HL-60/S4 treated with retinoic acid at 250 ng/mL for 4 days and 3 days (cell line): ENCODE measurements at regions not wholly inside any gene's neighbourhood (a gene's known extent, or its start where the extent isn't known, plus 50 kb on each side); places are given as distances from the start of the nearest gene placed in this dataset.

Source experiments
- in situ Hi-C: fragments of 300-500 bp; cut with MboI; formaldehyde crosslinking; loops from 2 replicates; pipeline ENCODE4 v1.7.0; 2022; ENCODE audit warnings: low sequenced_read_pairs

DNA sequence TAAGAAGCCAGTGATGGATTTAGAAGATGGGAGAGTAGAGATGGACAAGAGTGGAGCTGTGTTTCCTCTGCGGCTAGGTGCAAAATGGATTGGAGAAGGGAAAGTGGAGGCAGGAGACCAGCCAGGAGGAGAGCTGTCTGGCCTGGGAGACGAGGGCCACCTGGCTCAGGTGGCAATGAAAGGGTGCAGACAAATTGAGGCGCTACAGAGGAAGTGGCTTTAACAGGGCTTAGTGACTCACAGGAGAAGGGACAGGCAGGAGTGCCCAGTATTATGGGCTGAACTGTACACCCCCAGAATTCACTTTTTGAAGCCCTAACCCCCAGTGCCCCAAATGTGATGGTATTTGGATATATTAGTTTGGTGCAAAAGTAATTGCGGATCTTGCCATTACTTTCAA lies 65.6 kb upstream of the DUSP5 start:
- in situ Hi-C loops = no loop called here

DNA sequence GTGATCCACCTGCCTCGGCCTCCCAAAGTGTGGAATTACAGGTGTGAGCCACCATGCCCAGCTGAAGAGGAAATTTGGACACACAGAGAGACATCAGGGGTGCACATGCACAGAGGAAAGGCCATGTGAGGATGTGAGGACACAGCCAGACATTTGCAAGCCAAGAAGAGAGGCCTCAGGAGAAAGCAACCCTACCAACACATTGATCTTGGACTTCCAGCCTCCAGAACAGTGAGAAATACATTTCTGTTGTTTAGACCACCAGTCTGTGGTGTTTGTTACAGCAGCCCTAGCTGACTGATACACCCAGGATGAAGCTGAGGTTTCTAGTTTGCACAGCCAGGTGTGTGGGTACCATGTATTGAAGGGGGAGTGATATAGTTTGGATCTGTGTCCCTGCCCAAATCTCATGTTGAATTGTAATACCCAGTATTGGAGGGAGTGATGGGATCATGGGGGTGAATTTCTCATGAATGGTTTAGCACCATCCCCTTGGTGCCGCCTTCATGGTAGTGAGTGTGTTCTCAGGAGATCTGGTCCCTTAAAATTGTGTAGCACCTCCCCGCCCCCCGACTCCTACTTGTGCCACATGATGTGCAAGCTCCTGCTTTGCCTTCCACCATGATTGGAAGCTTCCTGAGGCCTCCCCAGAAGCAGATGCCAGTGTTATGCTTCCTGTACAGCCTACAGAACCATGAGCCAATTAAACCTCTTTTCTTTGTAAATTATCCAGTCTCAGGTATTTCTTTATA lies 64.7 kb upstream of the DUSP5 start:
- in situ Hi-C loops = no loop called here

DNA sequence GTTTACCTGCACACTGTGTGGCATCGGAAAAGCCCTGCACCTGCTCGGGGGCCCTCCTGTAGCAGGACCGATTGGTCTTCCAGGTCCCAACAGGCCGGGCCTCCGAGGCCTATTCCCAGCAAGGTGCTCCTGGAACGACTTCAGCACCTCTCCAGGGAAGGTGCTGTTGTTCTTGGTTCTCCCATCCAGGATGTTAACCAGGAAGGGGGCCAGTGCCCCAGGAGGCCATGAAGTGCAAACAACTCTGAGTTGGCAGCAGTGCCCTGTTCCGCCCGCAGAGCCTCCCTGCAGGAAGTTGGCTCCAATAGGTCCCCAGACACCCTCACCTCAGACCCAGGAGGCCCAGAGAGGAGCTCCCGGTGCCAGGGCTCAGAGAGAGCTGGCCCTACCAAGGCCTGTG lies 64.0 kb upstream of the DUSP5 start:
- in situ Hi-C loops = no loop called here

DNA sequence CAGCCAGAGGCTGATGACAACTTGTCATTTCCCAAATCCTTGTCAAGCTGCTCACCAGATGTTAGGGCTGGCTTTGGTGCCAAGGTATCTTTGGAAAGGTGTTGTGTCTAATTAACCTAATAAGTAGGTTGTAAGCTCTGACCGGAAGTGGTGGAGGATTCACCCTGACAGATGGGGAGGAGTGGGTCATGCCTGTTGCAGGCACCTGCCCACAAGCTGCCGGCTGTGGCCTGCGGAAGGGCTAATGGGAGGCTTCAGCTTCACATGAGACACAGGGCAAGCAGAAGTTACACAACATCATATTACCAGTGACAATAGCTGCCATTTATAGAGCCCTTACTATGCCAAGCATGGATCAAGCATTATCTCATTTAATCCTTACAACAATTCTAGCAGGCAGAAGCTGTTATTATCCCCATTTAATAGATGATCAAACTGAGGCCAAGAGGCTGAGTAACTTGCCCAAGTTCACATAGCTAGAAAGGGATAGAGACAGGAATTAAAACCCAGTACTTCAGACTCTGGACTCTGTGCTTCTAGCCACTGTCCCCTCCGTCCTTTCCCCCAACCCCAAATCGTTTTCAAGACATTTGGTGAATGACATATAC lies 63.1 kb upstream of the DUSP5 start:
- in situ Hi-C loops = no loop called here

DNA sequence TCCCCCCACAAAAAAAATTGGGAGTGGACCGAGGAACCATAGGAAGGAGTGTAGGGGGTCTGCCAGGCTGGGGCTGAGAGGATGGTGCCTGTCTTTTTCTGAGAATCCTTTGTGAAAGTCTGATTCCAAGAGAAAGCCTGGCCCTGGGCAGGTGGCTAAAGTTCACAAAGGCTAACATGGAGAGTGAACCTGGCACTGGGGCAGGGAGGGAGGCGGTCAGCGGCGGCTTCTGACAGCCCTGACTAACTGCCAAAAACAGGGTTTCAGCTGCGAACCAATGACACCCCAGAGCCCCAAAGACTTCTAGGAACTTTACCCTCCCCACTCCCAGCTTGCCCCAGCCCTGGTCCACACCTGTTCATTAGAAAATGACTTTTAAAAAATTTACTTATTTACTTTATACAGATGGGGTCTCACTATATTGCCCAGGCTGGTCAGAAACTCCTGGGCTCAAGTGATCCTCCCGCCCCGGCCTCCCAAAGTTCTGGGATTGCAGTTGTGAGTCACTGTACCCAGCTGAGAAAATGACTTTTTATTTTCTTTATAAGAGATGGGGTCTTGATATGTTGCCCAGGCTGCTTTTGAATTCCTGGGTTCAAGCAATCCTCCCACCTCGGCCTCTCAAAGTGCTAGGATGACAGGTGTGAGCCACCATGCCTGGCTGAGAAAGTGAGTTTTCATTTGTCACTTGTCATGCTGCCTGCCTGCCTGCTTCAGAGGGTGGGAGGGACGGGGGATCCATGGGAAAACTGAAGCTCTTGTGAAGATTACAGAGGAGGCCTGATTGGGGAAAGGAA lies 61.0 kb upstream of the DUSP5 start:
- in situ Hi-C loops = no loop called here

DNA sequence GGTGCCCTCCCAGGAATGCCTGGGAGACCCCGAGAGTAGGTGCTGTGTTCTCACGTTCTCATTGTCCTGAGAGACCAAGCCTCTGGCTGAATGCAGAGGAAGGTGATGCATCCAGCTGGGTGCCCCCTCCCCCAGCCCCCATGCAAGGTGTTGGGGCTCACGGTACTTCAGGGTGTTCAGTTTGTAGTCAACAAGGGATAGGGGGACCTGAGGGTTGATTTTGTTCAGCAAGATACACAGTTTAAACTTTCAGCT lies 60.4 kb upstream of the DUSP5 start:
- in situ Hi-C loops = no loop called here

DNA sequence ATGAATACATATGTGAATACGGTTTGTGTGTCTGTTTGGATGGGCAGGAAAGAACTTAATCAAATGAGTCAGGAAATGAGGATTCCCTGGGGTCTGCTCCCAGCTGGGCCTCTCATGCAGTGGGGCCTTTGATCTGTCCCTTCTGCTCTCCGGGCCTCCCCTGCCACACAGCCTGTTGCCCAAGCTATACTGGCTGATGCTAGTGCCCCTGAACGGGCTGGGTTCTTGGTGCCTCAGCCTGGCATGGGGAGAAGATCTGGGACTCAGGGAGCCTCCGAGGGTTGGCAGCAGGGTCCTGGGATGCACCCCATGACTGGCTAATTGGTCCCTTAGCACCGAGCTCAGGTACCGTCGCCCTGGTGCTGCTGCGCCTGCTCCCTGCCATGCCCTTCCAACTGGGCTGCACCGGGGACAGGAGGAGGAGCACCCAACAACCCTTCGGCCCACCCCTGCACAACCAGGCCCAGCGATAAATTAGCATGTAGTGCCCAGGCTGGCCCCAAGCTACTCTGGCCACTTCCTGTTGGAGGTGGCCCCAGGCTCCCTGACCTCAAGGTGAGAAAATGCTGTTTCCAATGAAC lies 59.9 kb upstream of the DUSP5 start:
- in situ Hi-C loops = no loop called here

DNA sequence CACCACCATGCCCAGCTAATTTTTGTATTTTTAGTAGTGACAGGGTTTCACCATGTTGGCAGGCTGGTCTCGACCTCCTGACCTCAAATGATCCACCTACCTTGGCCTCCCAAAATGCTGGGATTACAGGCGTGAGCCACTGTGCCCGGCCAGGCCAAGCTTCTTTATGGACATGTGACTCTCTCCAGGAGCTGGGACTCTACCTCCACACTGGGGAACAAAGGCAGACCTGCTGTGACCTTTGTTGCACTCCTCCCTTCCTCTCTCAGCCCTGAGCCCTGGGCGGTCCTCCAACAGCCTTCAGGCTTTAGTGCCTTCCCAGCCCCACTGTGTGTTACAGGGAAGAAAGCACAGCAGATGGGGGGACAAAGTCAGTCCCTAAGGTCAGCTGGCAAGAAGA lies 55.0 kb upstream of the DUSP5 start:
- in situ Hi-C loops = no loop called here

DNA sequence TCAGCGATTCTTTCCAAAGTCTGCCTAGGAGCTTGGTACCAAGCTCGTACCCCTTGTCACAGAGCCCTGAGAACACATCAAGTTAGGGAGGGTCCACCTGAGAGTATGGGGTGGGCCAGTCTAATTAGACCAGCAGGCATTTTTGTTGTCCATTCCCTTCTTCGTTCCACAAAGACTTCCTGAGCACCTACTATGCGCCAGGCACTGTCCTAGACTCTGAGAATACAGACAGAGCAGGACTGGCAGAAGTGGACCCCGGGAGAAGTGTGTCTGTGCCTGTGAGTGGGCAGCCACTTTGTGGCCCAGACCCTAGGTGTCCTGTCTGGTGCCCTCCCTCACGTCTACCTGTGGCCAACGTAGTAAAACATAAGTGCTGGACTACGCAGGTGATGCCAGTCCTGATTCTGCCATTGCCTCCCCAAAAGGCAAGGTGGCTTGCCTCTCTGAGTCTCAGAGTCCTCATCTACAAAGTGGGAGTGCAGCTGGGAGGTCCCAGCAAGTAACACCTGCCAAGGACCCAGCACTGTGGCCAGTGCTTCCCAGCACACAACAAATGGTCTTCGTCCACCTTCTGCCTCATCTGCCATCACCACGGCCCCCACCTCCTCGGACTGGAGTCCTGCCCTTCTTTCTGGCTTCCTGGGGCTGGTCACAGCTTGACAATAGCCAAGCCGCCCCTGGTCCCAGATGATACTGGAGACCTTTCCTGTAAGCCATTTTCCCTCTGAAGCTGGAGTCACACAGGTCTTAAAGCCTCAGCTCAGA lies 54.3 kb upstream of the DUSP5 start:
- in situ Hi-C loops = no loop called here

DNA sequence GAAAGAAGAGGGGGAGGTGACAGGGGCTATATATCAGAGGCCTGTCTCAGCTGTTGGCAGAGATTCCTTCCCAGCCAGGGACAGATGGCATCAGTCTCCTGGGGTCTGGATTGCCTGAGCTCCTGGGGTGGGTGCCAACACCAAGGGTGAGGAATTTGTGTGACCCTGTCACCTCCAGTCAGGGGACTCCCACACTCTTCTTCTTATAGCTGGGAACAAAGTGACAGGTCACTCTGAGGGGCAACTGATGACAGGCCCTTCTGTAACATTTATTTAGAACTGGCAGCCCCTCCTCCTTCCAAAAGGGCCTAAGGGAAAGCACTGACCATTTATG lies 53.7 kb upstream of the DUSP5 start:
- in situ Hi-C loops = no loop called here

DNA sequence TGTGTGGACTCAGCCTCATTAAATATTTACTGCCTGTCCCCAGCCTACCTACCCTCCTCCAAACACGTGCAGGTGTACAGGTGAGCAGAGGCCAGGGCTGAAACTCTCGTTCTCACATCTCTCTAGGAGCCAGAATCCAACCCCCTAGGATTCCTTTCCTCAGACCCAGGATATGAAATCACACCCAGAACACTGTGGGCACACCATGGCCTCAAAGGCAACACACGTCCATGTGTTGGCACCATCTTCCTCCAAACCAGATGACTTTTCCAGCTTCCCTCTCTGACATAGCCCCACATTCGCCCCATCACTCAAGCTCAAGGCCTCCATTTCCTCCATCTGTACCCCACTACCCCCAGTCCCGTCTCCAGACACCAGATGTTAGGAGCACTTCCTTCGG lies 51.8 kb upstream of the DUSP5 start:
- in situ Hi-C loops = no loop called here

DNA sequence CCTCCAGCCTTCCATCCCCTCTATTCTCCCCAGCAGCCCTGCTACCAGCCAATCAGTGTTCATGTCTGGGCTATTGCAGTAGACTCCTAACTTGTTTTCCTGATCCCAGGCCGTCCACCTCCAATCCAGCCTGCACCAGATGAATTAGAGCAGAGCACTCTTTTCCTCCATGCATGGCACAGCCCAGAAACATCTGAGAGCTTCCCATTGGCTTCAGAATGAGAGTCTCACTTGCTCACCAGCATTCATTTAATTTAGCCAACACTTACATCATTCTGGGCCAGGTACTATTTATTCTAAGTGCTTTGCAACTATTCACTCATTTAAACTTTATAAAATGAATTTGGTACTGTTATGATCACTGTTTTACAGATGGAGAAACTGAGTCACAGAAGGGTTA lies 51.4 kb upstream of the DUSP5 start:
- in situ Hi-C loops = no loop called here

DNA sequence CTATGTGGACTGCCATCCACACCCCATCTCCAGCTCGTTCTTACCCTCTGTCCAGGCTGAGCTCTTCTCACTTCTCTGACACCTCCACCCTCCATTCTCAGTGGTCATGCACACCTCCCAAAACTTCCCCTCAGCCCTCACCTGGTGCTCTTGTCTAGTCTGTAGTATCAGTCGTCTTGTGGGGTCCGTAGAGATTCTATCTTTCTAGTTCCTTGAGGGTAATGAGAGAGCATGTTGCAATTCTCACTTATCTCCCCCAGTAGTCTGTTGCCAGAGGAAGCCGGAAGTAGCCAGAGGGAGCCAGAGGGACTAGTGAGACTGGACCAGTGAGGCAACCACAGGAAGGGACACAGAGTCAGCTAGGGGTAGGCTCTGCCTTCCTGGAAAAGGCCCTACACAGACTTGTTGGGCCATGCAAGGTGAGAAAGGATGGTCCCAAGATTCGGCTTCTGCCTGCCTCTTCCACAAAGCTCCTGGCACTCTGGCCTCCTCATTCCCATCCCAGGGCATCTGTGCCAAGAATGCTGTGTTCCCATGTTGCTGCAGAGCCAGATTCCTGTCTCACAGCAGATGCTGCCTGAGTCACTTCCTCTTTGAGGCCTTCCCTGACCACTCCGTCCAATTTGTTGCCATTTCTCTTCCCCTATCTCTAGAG lies 50.6 kb upstream of the DUSP5 start:
- in situ Hi-C loops = no loop called here

DNA sequence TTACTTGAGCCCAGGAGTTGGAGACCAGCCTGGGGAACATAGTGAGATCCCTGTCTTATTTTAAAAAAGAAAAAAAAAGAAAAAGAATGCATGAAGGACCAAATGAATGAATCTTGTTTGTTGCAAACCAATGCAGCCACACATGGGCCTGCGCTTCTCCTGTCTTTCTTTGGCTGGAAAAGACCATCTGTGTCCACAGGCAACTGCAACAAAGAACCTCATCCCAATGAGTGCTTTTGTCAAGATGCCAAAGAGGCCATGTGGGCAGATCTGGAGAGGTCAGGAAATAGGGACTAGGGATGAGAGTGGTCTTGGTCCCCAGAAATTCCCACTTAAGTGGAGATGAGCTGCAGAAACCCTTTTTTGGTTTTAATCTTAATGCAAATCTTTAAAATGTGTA lies 49.8 kb upstream of the DUSP5 start:
- in situ Hi-C loops = no loop called here
